GM18505 (cell line): ENCODE measurements at regions not wholly inside any gene's neighbourhood (a gene's known extent, or its start where the extent isn't known, plus 50 kb on each side); places are given as distances from the start of the nearest gene placed in this dataset.

Experiments
- ATAC-seq: cut with Tn5 transposase; IDR thresholded peaks from one replicate; pipeline ENCODE4 v1.9.1; 2021; ENCODE audit not compliant: unreplicated experiment
- POLR2A ChIP-seq: IDR thresholded peaks from 4 replicates; pipeline ENCODE4 v1.6.1; 2011; ENCODE audit warnings: borderline replicate concordance; ENCODE audit not compliant: insufficient read depth, insufficient read length; ENCODE audit errors: extremely low read depth

DNA sequence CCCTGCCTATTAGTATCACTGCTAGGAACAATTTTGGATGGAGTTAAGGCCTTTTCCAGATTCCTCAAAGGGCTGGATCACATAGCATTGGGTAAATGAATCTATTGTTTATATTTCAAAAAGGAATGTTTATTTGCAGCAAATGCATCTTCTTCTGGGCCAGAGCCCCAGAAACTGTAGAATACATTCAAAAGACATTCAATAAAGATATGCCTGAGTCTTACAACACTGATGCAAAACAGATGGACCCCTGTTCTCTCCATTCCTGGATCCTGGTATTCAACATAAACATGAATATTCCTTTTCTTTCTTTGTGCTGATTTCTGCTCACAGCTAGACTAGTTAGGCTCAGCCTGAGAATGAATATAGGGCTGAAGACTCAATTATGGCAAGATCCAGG, 227.2 kb upstream of the KLHL29 start:
- no peak for ATAC-seq
- no peak for TF ChIP-seq POLR2A

DNA sequence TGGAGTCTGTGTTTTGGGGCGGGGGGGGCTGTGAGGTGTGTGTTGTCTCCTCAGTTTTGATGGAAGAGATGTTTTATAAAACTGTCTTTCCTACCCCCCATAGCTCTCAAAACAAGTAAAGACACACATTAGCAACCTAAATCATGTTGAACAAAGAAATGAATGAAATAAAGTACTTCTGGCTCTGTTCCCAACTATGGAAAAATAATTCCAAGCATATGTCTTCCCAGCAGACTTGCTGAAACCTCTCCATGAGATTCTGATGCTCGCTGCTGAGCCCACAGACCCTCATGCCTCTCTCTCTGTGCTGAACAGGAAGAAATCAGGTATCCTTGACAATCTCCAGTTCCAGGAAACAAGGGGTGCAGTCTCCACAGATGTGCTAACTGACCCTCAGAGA, 226.7 kb upstream of the KLHL29 start:
- ATAC-seq, result no peak
- TF ChIP-seq POLR2A, result no peak

- no peak for TF ChIP-seq POLR2A
- no peak for ATAC-seq
Observed at GRCh38 chr2:23159746-23160405, 225.1 kb upstream of the KLHL29 start.

DNA sequence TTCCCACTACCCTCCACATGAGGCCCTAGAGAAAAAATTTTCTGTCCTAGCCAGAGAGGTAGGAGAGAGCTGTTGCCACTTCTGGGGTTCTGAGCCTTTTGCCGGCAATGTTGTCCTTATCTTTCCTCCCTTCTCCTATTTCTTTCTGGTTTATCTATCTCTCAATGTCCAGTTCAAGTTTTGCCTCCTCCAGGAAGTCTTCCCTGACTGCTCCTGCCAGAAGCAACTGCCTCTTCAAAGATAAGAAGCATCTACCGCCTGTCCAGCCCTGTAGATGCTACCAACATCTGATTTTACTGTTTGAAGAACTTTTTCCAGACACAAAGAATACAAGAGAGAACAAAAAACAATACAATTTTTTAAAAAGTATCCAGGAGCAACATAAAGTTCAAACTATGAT, 220.8 kb upstream of the KLHL29 start:
- no peak for TF ChIP-seq POLR2A
- ATAC-seq, result no peak

DNA sequence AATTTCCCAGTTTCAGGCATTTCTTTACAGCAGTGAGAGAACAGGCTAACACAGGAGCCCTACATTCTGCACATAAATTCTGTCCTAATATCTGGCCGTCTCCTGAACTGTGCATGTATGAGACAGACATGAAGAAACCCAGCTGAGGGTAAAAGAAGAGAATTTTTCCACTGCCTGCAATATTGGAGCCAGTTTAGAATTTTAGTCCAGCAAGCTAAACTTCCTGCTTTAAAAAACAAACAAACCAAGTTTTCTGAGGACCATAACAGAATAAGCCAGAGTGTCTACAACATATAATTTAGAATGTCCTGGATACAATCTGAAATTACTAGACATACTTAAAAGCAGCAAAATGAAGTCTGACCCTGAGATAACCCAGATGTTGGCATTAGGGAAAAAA, 215.1 kb upstream of the KLHL29 start:
- ATAC-seq, result no peak
- no peak for TF ChIP-seq POLR2A

GRCh38 chr2:23171108-23171507, 213.9 kb upstream of the KLHL29 start:
- ATAC-seq, result no peak
- TF ChIP-seq POLR2A, result no peak

DNA sequence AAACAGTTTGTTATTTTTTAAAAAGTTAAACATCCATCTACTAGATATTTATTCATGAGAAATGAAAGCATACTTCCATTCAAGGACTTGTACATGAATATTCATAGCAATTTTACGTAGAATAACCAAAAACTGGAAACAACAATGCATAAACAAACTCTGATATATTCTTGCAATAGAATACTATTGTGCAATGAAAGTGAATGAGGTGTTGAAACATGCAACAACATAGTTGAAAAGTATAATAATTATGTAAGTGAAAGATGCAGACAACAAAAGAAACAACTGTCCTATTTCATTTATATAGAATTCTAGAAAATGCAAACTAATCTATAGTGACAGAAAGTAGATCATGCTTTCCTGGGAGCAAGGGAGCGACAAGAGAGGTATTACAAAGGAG, 206.6 kb upstream of the KLHL29 start:
- TF ChIP-seq POLR2A, result no peak
- no peak for ATAC-seq

GRCh38 chr2:23183733-23184132, 201.2 kb upstream of the KLHL29 start:
- no peak for TF ChIP-seq POLR2A
- ATAC-seq, result no peak

- no peak for ATAC-seq
Observed at GRCh38 chr2:23198316-23199114, 186.5 kb upstream of the KLHL29 start.

GRCh38 chr2:23199115-23199918, 185.7 kb upstream of the KLHL29 start:
- TF ChIP-seq POLR2A, result no peak
- peak; percentile 64 for ATAC-seq

More at GRCh38 chr2:23198316-23199114, 186.5 kb upstream of the KLHL29 start:
- TF ChIP-seq POLR2A, result no peak

GRCh38 chr2:23200068-23200786, 184.8 kb upstream of the KLHL29 start:
- TF ChIP-seq POLR2A, result no peak
- no peak for ATAC-seq

- no peak for ATAC-seq
Observed at GRCh38 chr2:23200787-23201114, 184.2 kb upstream of the KLHL29 start.

GRCh38 chr2:23203383-23203782, 181.6 kb upstream of the KLHL29 start:
- TF ChIP-seq POLR2A, result no peak
- no peak for ATAC-seq

More at GRCh38 chr2:23200787-23201114, 184.2 kb upstream of the KLHL29 start:
- TF ChIP-seq POLR2A, result no peak

DNA sequence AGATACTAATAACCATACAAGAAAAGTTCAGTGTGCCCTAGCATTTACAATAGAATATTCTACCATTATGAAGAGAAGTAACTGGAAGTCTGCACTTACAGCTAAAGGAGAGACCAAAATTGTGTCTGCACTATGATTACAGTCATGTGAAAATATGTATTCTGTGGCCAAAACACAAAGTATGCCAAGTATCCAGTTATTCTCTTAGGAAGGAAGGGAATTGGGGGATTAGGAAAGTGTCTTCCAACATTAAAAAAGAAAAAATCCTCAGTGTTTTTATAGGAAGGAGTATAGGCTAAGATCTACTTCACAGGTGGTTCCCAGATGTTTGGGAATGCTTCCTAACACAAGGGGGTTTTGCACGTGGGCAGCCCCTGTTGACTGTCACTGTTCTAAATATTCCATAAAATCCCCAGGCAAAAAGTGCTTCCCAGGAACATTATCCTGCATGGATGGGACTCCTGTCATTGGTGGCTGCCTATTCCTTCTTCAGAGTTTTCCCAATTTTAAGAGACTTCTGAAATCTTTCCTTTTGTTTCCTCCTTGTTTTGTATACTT, 180.2 kb upstream of the KLHL29 start:
- ATAC-seq, result no peak
- no peak for TF ChIP-seq POLR2A

DNA sequence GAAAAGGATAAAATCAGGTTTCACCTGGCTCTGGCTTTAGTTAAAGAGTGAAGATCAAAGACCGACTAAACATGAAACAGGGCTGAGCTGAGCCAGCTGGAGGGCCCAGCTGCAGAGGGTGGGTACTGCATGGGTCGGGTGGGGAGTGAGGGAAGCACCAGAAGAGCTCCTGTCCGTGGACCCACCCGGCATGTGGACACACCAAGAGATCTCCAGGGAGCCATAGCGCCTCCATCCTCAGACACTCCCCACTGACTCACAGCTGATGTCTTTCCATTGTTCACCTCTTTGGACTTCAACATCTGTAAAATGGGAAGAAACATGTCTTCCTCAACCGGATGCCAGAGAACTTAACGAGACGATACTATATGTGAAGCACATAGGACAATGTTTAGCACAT, 178.3 kb upstream of the KLHL29 start:
- ATAC-seq, result no peak
- no peak for TF ChIP-seq POLR2A
